GM12873 (cell line): ENCODE measurements at regions not wholly inside any gene's neighbourhood (a gene's known extent, or its start where the extent isn't known, plus 50 kb on each side); places are given as distances from the start of the nearest gene placed in this dataset.

Source experiments
- CTCF ChIP-seq: IDR thresholded peaks from 2 replicates; pipeline ENCODE4 v1.5.1; 2012; ENCODE audit warnings: low read depth, mild to moderate bottlenecking, moderate library complexity, low read length, control low read depth; ENCODE audit not compliant: insufficient read depth; ENCODE audit errors: missing control alignments

GRCh38 chr12:74794522-74794921 is 256.9 kb downstream of the ATXN7L3B start:
- TF ChIP-seq CTCF: no peak

GRCh38 chr12:74801625-74802024 is 264.0 kb downstream of the ATXN7L3B start:
- TF ChIP-seq CTCF: no peak

GRCh38 chr12:74816398-74817175 is 279.0 kb downstream of the ATXN7L3B start:
- no peak for TF ChIP-seq CTCF

- no peak for TF ChIP-seq CTCF
Measured at GRCh38 chr12:74817499-74817898, 279.9 kb downstream of the ATXN7L3B start.

GRCh38 chr12:74818412-74818811 is 280.8 kb downstream of the ATXN7L3B start:
- TF ChIP-seq CTCF: no peak

GRCh38 chr12:74820324-74820723 is 282.7 kb downstream of the ATXN7L3B start:
- TF ChIP-seq CTCF: no peak

GRCh38 chr12:74836567-74836966 is 298.9 kb downstream of the ATXN7L3B start:
- no peak for TF ChIP-seq CTCF
